DMS53 (cell line): ENCODE measurements at regions not wholly inside any gene's neighbourhood (a gene's known extent, or its start where the extent isn't known, plus 50 kb on each side); places are given as distances from the start of the nearest gene placed in this dataset.
A peak's percentile ranks its signal among the peaks of the same experiment; 100 is the strongest.
"Not testable (repeated sequence)": the region's sequence is repeated elsewhere in the genome, so short reads cannot be mapped to it uniquely, and the experiment has no call there.

Source experiments
- DNase-seq: peaks from one replicate; lab custom pipeline; 2025; lab: John Stamatoyannopoulos, UW

GRCh38 chr2:16200554-16201193, 260.3 kb downstream of the MYCN start:
- no peak for DNase-seq

GRCh38 chr2:16199882-16200553, 259.7 kb downstream of the MYCN start:
- no peak for DNase-seq

- not testable (repeated sequence) for DNase-seq
Measured at GRCh38 chr2:16199241-16199640, 258.9 kb downstream of the MYCN start.

GRCh38 chr2:16198166-16198912, 258.0 kb downstream of the MYCN start:
- no peak for DNase-seq

- DNase-seq: no peak
Measured at GRCh38 chr2:16197504-16198147, 257.3 kb downstream of the MYCN start.

GRCh38 chr2:16196687-16197503, 256.5 kb downstream of the MYCN start:
- DNase-seq: no peak

GRCh38 chr2:16195681-16196070, 255.3 kb downstream of the MYCN start:
- no peak for DNase-seq

- no peak for DNase-seq
Measured at GRCh38 chr2:16194931-16195680, 254.8 kb downstream of the MYCN start.

GRCh38 chr2:16194530-16194929, 254.2 kb downstream of the MYCN start:
- no peak for DNase-seq

- no peak for DNase-seq
Measured at GRCh38 chr2:16194096-16194390, 253.7 kb downstream of the MYCN start.

- DNase-seq: no peak
Measured at GRCh38 chr2:16192416-16193216, 252.3 kb downstream of the MYCN start.

- DNase-seq: no peak
Measured at GRCh38 chr2:16191431-16192200, 251.3 kb downstream of the MYCN start.

GRCh38 chr2:16190446-16191270, 250.3 kb downstream of the MYCN start:
- no peak for DNase-seq

- DNase-seq: no peak
Measured at GRCh38 chr2:16189836-16190160, 249.4 kb downstream of the MYCN start.

- peak; percentile 2 for DNase-seq
Measured at GRCh38 chr2:16189029-16189835, 248.9 kb downstream of the MYCN start.

- no peak for DNase-seq
Measured at GRCh38 chr2:16188261-16188890, 248.0 kb downstream of the MYCN start.

GRCh38 chr2:16187482-16187817, 247.1 kb downstream of the MYCN start:
- no peak for DNase-seq
